HG03095 (cell line): ENCODE measurements at regions not wholly inside any gene's neighbourhood (a gene's known extent, or its start where the extent isn't known, plus 50 kb on each side); places are given as distances from the start of the nearest gene placed in this dataset.
"Not testable (repeated sequence)": the region's sequence is repeated elsewhere in the genome, so short reads cannot be mapped to it uniquely, and the experiment has no call there.

Source experiments
- ATAC-seq: cut with Tn5 transposase; IDR thresholded peaks from one replicate; pipeline ENCODE4 v1.9.1; 2021; ENCODE audit warnings: moderate library complexity; ENCODE audit not compliant: unreplicated experiment

DNA sequence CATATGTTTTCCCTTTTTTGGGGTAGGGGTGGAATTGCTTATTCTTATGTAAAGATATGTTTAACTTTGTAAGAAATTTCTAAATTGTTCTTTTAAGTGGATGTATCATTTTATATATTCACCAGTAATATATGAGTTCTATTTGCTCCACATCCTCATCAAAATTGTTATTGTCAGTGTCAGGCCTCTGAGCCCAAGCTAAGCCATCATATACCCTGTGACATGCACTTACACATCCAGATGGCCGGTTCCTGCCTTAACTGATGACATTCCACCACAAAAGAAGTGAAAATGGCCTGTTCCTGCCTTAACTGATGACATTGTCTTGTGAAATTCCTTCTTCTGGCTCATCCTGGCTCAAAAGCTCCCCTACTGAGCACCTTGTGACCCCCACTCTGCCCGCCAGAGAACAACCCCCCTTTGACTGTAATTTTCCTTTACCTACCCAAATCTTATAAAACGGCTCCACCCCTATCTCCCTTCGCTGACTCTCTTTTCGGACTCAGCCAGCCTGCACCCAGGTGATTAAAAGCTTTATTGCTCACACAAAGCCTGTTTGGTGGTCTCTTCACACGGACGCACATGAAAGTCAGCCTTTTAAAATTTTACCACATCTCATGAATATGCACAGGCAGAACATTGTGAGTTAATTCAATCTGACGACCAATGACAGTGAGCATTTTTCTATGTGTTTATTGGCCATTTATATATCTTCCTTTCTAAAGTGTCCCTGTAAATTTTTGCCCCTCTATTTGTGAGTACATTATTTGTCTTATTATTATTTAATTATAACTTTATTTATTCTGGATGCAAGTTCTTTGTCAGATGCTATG is 176.8 kb downstream of the CDC14C start:
- not testable (repeated sequence) for ATAC-seq

- no peak for ATAC-seq
Observed at GRCh38 chr7:49102411-49102810, 178.1 kb downstream of the CDC14C start.

DNA sequence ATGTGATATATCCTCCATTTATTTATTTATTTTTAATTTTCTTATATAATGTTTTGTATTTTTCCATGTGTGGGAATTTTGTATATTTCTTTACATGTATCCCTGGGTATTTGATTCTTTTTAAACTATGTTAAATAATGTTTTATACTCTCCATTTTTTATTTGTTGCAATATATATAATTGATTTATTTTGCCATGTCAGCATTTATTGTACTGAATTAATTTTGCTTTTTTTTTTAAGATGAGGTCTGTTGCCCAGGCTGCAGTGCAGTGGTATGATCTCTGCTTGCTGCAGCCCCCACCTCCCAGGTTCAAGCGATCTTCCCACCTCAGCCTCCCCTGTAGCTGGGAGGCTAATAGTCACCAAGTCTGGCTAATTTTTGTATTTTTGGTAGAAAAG is 187.4 kb downstream of the CDC14C start:
- no peak for ATAC-seq

- no peak for ATAC-seq
Observed at GRCh38 chr7:49112222-49112621, 187.9 kb downstream of the CDC14C start.

DNA sequence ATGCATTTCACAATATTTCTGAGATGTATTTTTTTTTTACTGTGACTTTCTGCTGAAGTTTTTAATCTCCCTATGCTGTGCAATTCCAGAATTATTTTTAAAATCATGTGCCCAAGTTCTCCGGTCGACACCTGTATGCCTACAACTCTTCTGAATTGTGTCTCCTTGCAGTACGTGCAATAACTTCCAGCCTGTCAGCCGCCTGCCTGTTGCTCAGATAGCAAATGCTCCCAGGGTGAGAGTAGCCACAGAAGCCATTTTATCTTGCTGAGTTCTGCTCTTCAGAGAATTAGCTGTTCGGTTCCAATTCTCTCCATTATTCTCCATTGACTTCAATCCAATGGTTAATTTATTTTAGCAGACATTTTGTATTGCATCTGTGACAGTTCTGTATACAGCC is 188.3 kb downstream of the CDC14C start:
- ATAC-seq: no peak

GRCh38 chr7:49119706-49120105 is 195.4 kb downstream of the CDC14C start:
- ATAC-seq: no peak

GRCh38 chr7:49125246-49125645 is 200.9 kb downstream of the CDC14C start:
- ATAC-seq: no peak

DNA sequence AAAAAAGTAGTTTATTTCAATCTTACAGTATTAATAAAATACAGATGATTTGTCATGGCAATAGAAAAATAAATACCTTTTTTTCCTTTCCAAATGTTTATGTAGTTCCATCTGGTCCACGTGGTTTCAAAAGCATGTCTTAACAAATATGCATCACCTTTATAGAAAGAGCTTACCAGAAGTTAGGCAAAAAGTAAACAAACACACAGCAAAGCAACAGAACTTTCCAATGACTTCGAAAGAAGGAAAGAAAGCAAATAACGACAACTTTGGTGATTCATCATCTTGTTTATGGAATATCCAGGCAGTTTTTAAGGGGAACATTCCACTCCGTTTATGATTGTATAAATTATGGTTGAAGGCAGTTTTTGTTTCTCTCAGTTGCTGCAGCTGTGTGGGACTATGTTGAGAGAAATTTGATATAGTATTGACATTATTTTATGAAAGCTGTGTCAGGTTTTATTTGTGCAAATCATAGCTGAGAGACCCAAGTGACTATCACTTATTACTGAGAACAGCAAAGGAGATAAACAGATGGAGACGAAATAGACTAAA is 203.1 kb downstream of the CDC14C start:
- ATAC-seq: no peak

DNA sequence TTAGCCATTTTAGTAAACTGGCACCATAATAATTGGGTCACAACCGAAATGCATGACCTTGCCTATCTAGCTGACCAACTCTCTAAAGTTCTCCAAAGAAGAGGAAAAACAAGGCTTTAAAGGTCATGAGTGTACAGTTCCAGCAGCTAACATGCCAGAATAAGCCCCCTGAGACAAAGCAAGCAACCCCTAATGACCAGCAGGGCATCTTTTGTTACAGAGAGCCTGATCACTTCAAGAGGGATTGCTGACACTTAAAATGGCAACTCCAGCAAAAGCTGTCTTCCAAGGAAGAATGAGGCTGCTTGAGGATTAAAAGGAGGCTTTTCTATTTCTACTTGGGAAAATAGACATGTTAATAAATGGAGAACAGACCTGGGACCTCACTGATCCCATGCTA is 213.6 kb downstream of the CDC14C start:
- ATAC-seq: no peak

DNA sequence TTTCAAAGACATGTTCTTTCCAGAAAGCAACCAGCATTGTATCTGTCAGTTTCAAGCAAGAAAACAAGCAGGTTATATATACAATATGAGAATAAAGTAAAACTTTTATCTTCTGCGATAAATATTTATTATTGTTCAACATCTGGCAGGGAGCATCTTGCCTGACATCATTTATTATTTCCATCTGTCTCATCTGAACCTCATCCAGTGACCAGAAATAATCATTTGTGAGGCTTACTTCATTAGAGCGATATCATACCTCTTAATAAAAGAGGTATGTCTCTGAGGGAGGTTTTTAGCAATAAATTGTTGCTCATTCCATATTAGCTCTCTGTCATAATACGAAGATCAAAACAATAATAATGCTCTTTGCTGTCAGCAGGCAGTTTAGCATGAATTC is 226.1 kb downstream of the CDC14C start:
- no peak for ATAC-seq

GRCh38 chr7:49151146-49151545 is 226.8 kb downstream of the CDC14C start:
- ATAC-seq: no peak

DNA sequence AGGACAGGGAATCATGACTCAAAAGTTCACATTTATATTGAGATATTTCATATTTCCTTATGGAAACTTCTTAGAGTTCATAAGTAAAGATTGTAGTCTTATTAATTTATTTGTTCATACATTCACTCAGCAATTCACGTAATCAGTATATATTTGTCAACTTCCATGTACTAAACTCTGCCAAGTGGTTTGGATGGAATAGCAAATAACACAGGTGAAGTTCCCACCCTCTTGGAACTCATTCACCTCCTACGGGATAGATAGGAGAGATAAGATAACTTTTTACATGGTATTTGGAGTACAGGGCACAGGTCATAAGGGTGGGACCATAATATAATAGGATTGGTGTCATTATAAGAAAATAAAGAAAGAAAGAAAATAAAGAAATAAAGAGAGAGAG is 234.0 kb downstream of the CDC14C start:
- ATAC-seq: no peak

DNA sequence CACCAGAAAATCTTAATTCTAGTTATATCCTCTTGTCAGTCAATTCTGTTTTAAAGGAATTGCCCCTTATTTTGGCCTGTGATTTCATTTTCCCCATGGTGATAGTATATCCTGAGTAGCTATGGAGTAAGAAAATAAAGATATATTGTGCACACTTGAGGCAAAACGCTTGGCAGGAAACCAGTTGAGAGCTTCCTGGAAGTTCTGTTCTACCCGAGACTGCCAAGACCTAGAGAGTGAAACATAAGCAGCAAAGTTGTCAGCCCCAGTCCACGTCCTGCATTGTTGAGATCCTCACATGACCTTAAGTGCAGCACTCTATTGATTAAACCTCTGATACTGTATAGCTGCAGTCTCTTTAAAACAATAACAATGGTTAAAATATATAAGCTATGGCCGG is 235.2 kb downstream of the CDC14C start:
- ATAC-seq: no peak

DNA sequence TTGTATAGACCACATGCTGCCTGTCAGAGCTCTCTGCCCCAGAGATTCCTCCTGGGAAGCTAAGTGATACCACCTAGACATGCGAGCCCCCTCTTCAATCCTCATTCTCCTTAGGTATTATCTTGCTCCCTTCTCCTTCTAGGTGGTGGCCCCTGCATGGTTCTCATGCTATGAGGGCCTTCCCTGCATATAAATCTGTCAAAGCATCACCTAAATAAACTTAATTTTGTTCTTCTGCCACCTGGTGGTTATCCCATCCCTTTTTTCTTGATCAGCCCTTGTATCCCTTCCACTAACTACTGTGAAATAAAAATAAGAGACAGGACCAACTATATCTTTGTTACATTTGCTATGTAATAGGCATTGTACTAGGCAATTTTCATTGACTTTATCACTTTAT is 242.1 kb downstream of the CDC14C start:
- ATAC-seq: no peak

DNA sequence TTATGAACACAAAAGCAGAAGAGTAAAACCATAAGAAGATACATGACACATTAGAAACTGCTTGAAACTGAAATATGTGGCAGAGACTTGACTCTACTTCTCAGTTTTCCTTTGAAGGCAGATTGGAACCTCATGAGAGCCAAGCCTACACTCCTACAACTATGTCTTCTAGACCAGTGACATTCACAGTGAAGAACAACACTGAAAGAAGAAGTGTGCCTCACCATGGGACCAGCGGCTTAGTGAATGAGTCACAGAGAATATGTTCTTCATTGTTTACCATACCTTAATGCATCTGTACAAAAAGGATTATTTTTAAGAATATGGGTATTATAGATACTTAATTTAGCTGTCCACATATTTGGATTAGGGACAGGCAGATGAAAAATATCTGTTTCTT is 248.3 kb downstream of the CDC14C start:
- ATAC-seq: no peak

GRCh38 chr7:49174396-49174795 is 250.0 kb downstream of the CDC14C start:
- no peak for ATAC-seq

DNA sequence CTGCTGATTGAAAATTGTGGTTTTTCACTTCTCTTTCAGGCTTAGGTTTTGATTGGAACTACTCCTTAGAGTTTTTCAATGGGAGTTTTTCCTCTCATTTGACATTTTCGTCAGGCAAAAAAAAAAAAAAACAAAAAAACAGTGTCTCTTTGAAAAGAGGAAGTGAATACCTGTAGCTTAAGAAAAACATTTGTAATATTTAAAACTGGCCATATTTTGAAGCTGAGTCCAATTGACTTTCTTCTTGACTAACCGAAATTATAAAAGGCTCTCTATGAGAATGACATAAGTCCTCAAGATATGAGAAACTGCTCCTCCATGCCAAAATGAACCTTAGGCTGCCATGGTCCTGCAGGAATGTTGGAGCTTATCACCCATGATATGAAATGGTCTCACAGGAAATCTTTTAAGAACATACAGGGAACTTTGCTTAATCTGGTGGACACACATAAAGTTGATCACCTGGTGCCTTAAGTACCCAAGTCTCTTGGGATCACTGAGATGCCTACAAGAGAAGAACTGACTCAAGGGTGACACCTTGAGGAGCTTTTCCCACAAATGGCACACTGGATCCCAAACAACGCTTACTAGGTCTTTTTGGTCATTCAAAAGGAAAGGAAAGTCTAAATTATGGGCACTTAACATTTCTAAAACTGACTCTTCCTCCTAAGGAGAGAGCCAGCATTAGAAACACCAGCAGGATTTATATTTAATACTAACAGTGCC is 263.4 kb downstream of the CDC14C start:
- ATAC-seq: no peak

- no peak for ATAC-seq
Observed at GRCh38 chr7:49228426-49229098, 304.2 kb downstream of the CDC14C start.

DNA sequence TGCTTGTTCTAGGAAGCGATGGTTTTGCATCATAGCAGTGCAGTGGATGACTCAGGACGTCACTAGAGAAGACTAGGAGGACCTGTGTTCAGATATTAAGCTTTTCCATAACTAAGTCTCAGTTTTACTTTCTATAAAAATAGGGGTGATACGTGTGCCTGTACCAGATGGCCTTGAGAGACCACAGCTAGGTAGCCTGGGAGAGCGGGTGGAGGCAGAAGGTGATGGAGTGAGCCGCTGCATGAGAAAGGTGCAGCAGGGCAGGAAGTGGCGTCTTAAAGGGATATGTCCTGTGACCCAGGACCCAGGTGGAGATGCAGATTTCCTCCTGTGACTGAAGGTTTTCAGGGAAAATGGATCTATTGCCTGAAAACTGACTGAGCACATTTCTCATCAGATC is 304.9 kb downstream of the CDC14C start:
- ATAC-seq: no peak

GRCh38 chr7:49243521-49243920 is 319.2 kb downstream of the CDC14C start:
- ATAC-seq: no peak

- no peak for ATAC-seq
Observed at GRCh38 chr7:49244543-49244942, 320.2 kb downstream of the CDC14C start.

- no peak for ATAC-seq
Observed at GRCh38 chr7:49245062-49245461, 320.7 kb downstream of the CDC14C start.
